NCI-H226 (cell line): ENCODE measurements at regions not wholly inside any gene's neighbourhood (a gene's known extent, or its start where the extent isn't known, plus 50 kb on each side); places are given as distances from the start of the nearest gene placed in this dataset.
A peak's percentile ranks its signal among the peaks of the same experiment; 100 is the strongest.
"Not testable (repeated sequence)": the region's sequence is repeated elsewhere in the genome, so short reads cannot be mapped to it uniquely, and the experiment has no call there.

Experiments
- DNase-seq: peaks from one replicate; pipeline ENCODE4 v3.0.0-alpha.2; 2015

- DNase-seq = no peak
Observed at GRCh38 chr2:444937-445884, 157.3 kb upstream of the ALKAL2 start.

GRCh38 chr2:443741-444140 lies 155.8 kb upstream of the ALKAL2 start:
- DNase-seq = no peak

GRCh38 chr2:443216-443615 lies 155.3 kb upstream of the ALKAL2 start:
- no peak for DNase-seq

- no peak for DNase-seq
Observed at GRCh38 chr2:441258-442022, 153.5 kb upstream of the ALKAL2 start.

GRCh38 chr2:440403-440740 lies 152.5 kb upstream of the ALKAL2 start:
- no peak for DNase-seq

- no peak for DNase-seq
Observed at GRCh38 chr2:439556-440402, 151.9 kb upstream of the ALKAL2 start.

GRCh38 chr2:439077-439476 lies 151.2 kb upstream of the ALKAL2 start:
- no peak for DNase-seq

- DNase-seq = no peak
Observed at GRCh38 chr2:437756-438393, 150.0 kb upstream of the ALKAL2 start.

- no peak for DNase-seq
Observed at GRCh38 chr2:437180-437579, 149.3 kb upstream of the ALKAL2 start.

- DNase-seq = no peak
Observed at GRCh38 chr2:436205-436604, 148.3 kb upstream of the ALKAL2 start.

- no peak for DNase-seq
Observed at GRCh38 chr2:434625-435024, 146.7 kb upstream of the ALKAL2 start.

- DNase-seq = no peak
Observed at GRCh38 chr2:433216-433615, 145.3 kb upstream of the ALKAL2 start.

- DNase-seq = no peak
Observed at GRCh38 chr2:430291-431040, 142.6 kb upstream of the ALKAL2 start.

- DNase-seq = no peak
Observed at GRCh38 chr2:429575-430254, 141.8 kb upstream of the ALKAL2 start.

- no peak for DNase-seq
Observed at GRCh38 chr2:429142-429541, 141.3 kb upstream of the ALKAL2 start.

GRCh38 chr2:428591-428990 lies 140.7 kb upstream of the ALKAL2 start:
- no peak for DNase-seq

GRCh38 chr2:426696-427095 lies 138.8 kb upstream of the ALKAL2 start:
- DNase-seq = not testable (repeated sequence)

GRCh38 chr2:425947-426346 lies 138.1 kb upstream of the ALKAL2 start:
- DNase-seq = no peak

GRCh38 chr2:425243-425642 lies 137.4 kb upstream of the ALKAL2 start:
- DNase-seq = no peak

GRCh38 chr2:424306-425171 lies 136.6 kb upstream of the ALKAL2 start:
- peak; percentile 10 for DNase-seq
